Keratinocyte (primary cell): ENCODE measurements at regions not wholly inside any gene's neighbourhood (a gene's known extent, or its start where the extent isn't known, plus 50 kb on each side); places are given as distances from the start of the nearest gene placed in this dataset.

Experiments
- DNase-seq: peaks from one replicate; pipeline ENCODE4 v3.0.0-alpha.2; 2011; ENCODE audit warnings: low read depth, missing footprints, low spot score
- FAIRE-seq: peaks from 2 replicates; lab custom pipeline; 2011; peaks lifted over from hg19 to GRCh38; lab: Jason Lieb, UNC
- H2AFZ ChIP-seq: 2 replicates; pipeline ENCODE4 v1.6.0; 2012; ENCODE audit warnings: low read length, control low read depth, inconsistent platforms; ENCODE audit not compliant: control insufficient read depth
- H3K27ac ChIP-seq: 2 replicates; pipeline ENCODE4 v1.5.1; 2011; ENCODE audit warnings: low read length; ENCODE audit not compliant: control insufficient read depth, insufficient read depth
- H3K27me3 ChIP-seq: 3 replicates; pipeline ENCODE4 v1.6.0; 2011; ENCODE audit warnings: low read length; ENCODE audit not compliant: control insufficient read depth, insufficient read depth; ENCODE audit errors: extremely low read depth
- H3K36me3 ChIP-seq, 2 experiments: 2 replicates in 1 of 2; 3 replicates in 1 of 2; pipeline ENCODE4 v1.5.1; 2011; ENCODE audit warnings: low read length in 2 of 2, mild to moderate bottlenecking in 1 of 2; ENCODE audit not compliant: control insufficient read depth in 2 of 2, insufficient read depth in 2 of 2; ENCODE audit errors: extremely low read depth in 1 of 2
- H3K4me1 ChIP-seq: 3 replicates; pipeline ENCODE4 v1.5.1; 2011; ENCODE audit warnings: low read length; ENCODE audit not compliant: control insufficient read depth, insufficient read depth; ENCODE audit errors: extremely low read depth
- H3K4me2 ChIP-seq: 3 replicates; pipeline ENCODE4 v1.6.0; 2011; ENCODE audit warnings: low read depth, low read length; ENCODE audit not compliant: control insufficient read depth, insufficient read depth; ENCODE audit errors: extremely low read depth
- H3K4me3 ChIP-seq, 3 experiments: fragments of 200-600 bp in 1 of 3; sonication (generic) in 1 of 3; 2 replicates in 2 of 3; 3 replicates in 1 of 3; pipeline ENCODE4 v1.5.1; 2011 to 2016; ENCODE audit warnings: low read length in 3 of 3, mild to moderate bottlenecking in 3 of 3, control low read depth in 2 of 3, inconsistent platforms in 1 of 3, low read depth in 1 of 3, mixed read lengths in 1 of 3, mixed run types in 1 of 3, moderate library complexity in 1 of 3; ENCODE audit not compliant: control insufficient read depth in 2 of 3, insufficient read depth in 2 of 3; ENCODE audit errors: extremely low read depth in 1 of 3
- H3K79me2 ChIP-seq: 2 replicates; pipeline ENCODE4 v1.6.0; 2012; ENCODE audit warnings: low read length; ENCODE audit not compliant: control insufficient read depth, insufficient read depth
- H3K9ac ChIP-seq: 3 replicates; pipeline ENCODE4 v1.6.0; 2011; ENCODE audit warnings: low read length; ENCODE audit not compliant: control insufficient read depth, insufficient read depth; ENCODE audit errors: extremely low read depth
- H3K9me1 ChIP-seq: 3 replicates; pipeline ENCODE4 v1.6.0; 2011; ENCODE audit warnings: low read length; ENCODE audit not compliant: control insufficient read depth, insufficient read depth; ENCODE audit errors: extremely low read depth
- H3K9me3 ChIP-seq: 2 replicates; pipeline ENCODE4 v1.5.1; 2012; ENCODE audit warnings: low read depth, low read length; ENCODE audit not compliant: control insufficient read depth
- H4K20me1 ChIP-seq: 3 replicates; pipeline ENCODE4 v1.6.0; 2011; ENCODE audit warnings: low read length; ENCODE audit not compliant: control insufficient read depth, insufficient read depth; ENCODE audit errors: extremely low read depth
- CTCF ChIP-seq, 3 experiments: IDR thresholded peaks in 1 of 3; conservative IDR thresholded peaks in 1 of 3; optimal IDR thresholded peaks in 1 of 3; 2 replicates in 2 of 3; 3 replicates in 1 of 3; pipeline versions ENCODE3 to v1.5.1; 2011; ENCODE audit warnings: low read length in 3 of 3, mild to moderate bottlenecking in 3 of 3, moderate library complexity in 2 of 3, control low read depth in 1 of 3, inconsistent platforms in 1 of 3; ENCODE audit not compliant: insufficient read depth in 2 of 3; ENCODE audit errors: extremely low read depth in 1 of 3
- EZH2 ChIP-seq: IDR thresholded peaks from one replicate; pipeline ENCODE4 v1.6.1; 2012; ENCODE audit warnings: inconsistent platforms, mild to moderate bottlenecking, low read length, moderate library complexity
- dilution Hi-C: fragments of 300-500 bp; cut with MboI; formaldehyde crosslinking; loops from one replicate; pipeline ENCODE4 v1.7.0; 2020; ENCODE audit warnings: low sequenced_read_pairs; ENCODE audit not compliant: extremely low pct_ligation_motif_present

GRCh38 chr3:162132981-162133380 is 636.4 kb downstream of the OTOL1 start:
- no peak overlapping the region for H3K27ac ChIP-seq
- FAIRE-seq (no peak), DNase-seq (no peak)
- no peak overlapping the region for H3K9ac ChIP-seq
- no peak overlapping the region for H3K4me2 ChIP-seq
- no peaks in the 10 kb centered on the region for H3K36me3 ChIP-seq
- no peaks in the 10 kb centered on the region for H3K9me1 ChIP-seq
- TF ChIP-seq CTCF (optimal IDR thresholded peaks at IDR 0.05 in 1 of 3, IDR thresholded peaks at IDR 0.05 in 1 of 3, conservative IDR thresholded peaks at IDR 0.05 in 1 of 3; ENCODE audit: extremely low read depth in 1 of 3, insufficient read depth in 2 of 3, low read length in 3 of 3), result no peak
- TF ChIP-seq EZH2, result no peak
- H3K4me1 ChIP-seq, result no peaks in the 10 kb centered on the region
- dilution Hi-C loops, result no loop called here
- no peaks in the 10 kb centered on the region for H3K79me2 ChIP-seq
- H3K27me3 ChIP-seq, result no peaks in the 10 kb centered on the region
- no peak overlapping the region for H2AFZ ChIP-seq
- H4K20me1 ChIP-seq, result no peaks in the 10 kb centered on the region
- H3K4me3 ChIP-seq, result no peak overlapping the region
- H3K9me3 ChIP-seq, result no peaks in the 10 kb centered on the region

- Histone ChIP-seq H3K27ac (no peak overlapping the region), H3K9me3 (no peaks in the 10 kb centered on the region), H4K20me1 (no peaks in the 10 kb centered on the region), H3K4me3 (no peak overlapping the region), H3K27me3 (no peaks in the 10 kb centered on the region), H2AFZ (no peak overlapping the region), H3K4me1 (no peaks in the 10 kb centered on the region), H3K4me2 (no peak overlapping the region), H3K36me3 (no peaks in the 10 kb centered on the region), H3K9me1 (no peaks in the 10 kb centered on the region), H3K9ac (no peak overlapping the region), H3K79me2 (no peaks in the 10 kb centered on the region)
- DNase-seq (no peak), FAIRE-seq (no peak)
- dilution Hi-C loops, result no loop called here
- no peak for TF ChIP-seq EZH2
- TF ChIP-seq CTCF (optimal IDR thresholded peaks at IDR 0.05 in 1 of 3, IDR thresholded peaks at IDR 0.05 in 1 of 3, conservative IDR thresholded peaks at IDR 0.05 in 1 of 3; ENCODE audit: extremely low read depth in 1 of 3, insufficient read depth in 2 of 3, low read length in 3 of 3), result no peak
Observed at GRCh38 chr3:162134571-162134970, 638.0 kb downstream of the OTOL1 start.
